ENCODE measurements at regions not wholly inside any gene's neighbourhood (a gene's known extent, or its start where the extent isn't known, plus 50 kb on each side); places are given as distances from the start of the nearest gene placed in this dataset.
"Not testable (repeated sequence)": the region's sequence is repeated elsewhere in the genome, so short reads cannot be mapped to it uniquely, and the experiment has no call there.

DNA sequence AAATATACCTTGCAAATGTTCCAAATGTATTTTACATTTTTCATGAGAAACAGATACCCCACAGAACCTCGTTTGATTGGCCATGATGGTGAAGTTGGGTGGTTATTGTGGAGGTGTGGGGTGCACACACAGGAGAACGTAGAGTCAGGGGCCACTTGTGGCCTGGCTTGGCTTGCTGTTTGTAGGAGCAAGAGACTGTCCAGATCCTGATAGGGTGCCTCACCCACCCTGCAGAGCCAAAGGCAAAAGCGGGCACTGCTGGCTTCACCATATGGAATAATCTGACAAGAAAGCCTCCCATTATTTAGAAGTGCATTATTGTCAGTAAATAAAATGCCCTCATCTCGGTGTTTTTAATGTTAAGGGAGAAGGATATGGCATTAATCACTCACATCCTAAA lies 330.2 kb downstream of the TEX29 start:
- no peak for DNase-seq

DNA sequence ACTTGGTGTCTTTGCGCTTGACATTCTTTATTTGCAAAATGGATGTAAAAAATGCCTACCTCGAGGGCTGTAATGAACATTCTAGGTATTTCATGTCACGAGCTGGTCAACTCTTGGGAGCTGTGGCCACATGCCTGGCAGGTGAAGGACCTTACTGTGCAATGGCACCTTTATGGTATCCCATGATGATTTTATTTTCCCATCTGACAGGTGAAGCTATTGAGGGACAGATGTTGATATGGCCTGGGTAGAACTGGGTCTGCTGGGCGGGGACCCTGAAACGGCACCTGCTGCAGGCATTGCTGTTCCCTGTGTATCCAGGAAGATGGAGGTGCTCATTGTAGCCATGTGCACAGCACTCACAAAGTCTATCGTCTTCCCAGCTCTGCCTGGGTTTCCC lies 332.2 kb downstream of the TEX29 start:
- DNase-seq, result no peak

DNA sequence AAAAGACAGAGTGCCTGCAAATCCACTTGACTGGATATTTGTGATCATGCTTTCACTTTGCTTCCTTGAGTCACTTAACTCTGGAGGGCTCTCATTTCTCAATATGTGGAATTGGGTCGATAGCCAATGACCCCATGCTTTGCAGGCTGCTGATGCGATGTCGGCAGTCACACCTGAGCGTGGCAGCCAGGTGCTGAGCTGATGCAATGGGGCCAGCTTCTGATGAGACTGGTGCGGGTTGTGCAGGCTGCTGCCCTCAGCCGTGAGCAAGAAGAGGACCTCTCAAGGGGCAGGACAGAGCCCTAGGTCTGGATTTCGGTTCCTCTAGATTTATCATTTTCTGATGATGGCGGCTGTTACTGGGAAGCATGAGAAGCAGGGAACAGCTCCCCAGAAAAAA lies 334.1 kb downstream of the TEX29 start:
- no peak for DNase-seq

DNA sequence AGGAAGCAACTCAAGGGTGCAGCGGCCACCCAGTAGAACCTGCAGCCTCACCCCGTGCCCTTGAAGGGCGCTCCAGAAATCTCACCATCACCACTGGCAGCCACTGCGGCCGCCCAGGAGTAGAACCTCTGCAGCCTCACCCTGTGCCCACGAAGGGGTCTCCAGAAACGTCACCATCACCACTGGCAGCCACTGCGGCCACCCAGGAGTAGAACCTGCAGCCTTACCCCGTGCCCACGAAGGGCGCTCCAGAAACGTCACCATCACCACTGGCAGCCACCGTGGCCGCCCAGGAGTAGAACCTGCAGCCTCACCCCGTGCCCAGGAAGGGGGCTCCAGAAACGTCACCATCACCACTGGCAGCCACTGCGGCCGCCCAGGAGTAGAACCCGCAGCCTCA lies 336.0 kb downstream of the TEX29 start:
- no peak for DNase-seq

DNA sequence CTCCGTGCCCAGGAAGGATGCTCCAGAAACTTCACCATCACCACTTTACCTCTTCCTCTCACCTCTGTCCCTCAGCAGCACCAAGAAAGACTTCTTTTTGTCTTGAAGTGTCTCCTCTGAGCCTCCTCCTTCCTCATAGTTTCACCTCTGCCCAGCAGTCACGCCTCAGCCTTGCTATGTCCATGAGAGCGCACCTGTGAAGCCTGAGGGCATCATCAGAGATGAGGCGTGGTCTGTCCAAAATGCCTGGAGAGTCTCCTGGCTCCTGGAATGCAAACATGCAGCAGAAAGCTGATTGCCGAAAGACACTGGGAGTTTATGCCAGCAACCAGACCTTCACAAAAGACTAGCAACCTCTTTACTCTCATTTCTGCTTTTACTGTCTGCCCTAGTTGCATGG lies 336.6 kb downstream of the TEX29 start:
- DNase-seq, result no peak

DNA sequence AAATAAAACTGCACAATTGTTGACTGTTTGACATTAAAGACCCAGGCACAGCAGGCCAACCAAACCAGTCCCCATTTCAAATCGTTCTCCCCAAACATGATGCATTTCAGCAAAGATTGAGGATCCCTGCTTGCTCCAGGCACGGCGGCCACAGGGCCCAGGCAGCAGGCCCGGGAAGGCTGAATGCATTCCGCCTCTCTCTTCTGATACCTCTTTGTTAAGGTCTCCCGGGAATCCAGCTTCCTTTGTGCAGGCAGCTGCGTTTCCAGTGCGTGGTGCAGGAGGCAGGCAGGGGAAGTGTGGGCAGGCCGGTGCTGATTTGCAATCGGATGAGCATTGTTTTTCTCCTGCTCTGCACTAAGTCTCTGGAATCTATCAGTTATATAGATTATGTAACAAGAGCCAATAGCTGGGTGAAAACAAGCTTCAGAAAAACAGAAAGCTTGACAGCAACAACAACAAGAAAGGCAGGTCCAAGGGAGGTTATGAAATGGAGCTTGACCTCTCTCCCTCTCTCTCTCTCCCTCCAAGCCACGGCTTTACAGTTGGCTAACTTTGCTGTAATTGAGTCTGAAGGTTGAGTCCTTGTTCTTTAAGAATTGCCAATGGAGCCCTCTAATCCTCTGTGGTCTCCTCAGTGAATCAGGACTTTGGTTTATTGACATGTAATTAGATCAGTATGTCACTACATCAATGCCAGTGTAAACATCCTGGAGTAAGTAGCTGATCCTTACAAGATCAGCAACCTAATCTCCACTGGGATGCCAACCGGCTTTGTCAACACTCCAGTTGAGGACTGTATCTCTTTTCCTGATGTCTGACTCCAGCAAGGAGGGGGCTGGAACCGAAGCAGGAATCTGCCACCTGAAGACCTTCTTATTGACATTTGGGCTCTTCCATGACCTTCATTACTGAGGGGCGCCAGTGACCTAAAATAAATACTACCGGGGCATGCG lies 338.0 kb downstream of the TEX29 start:
- DNase-seq, result no peak

DNA sequence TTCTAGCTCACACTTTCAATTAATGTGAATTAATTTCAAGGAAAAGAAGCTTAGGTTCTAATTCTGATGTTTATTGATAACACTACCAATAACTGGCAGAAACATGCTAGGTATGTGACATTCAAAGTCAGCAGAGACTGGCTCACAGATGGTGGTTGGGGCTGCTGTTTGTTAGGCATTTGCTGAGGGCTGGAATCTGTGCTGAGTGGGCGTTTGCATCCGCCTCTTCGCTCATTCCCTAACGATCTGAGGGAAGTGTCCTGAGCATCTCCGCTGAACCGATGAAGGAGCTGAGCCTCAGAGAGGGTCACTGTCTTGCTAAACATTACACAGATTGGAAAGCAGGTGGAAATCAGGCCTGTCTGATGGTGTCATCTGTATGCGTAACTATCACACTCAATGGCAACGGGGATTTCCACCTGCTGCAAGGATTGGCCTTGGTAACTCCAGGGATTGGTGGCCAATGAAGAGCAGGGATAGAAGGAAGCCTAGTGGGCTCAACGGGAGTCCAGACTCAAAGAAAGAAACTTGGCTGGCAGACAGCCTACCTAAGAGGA lies 338.9 kb downstream of the TEX29 start:
- no peak for DNase-seq

DNA sequence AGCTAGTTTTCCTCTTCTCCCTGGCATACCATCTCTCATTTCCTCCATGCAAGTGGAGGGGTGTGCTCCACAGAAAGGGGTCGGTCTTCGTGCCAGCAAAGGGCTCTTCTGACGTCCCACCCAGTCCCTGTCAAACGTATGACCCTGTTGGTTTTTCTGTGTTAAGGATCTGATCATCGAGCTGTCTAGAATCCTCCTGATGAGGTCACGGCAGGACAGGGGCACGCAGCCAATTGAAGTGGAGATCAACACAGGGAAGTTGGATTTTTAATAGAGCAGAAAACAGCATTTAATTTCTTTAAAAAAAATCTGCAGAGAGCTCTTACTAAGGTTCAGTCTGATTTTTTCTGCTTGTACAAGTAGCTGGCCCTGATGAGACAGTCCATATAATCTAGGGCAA lies 339.4 kb downstream of the TEX29 start:
- DNase-seq, result no peak

DNA sequence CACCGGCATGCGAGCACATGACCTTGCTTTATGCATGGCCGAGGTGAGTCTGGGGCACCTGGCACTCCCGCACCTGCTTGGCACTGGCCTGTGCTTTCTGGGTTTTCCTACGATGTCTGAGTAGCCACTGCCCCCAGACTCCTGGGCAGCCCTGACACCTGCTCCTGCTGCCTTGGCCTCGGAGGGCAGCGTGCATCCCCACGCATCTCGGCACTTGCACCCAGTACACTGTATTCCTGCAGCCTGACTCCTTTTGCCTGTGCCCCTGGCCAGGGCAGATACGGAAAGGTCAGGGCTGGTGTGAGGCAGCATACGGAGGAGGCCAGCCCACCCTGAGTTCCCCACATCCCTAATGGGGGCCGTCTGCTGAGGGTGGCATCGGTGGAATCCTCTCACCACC lies 340.6 kb downstream of the TEX29 start:
- no peak for DNase-seq

DNA sequence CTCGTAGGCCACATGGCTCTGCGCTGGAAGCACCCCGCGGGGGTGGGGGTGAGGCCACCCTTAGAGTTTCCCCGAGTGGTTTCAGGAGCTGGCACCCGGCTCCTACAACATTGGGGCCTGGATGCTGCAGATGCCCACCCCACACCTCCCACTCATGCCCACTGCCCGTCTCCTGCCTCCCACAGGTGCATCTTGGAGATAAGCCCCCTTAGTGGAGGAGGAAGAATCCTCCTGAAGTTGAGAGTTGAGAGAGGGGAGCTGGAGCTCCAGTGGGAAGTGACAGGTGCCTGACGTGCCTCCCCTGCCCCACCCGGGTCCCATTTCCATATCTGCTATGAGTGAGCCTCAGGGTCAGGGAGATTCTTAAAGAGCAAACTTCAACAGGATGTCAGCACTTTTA lies 341.3 kb downstream of the TEX29 start:
- DNase-seq, result no peak

DNA sequence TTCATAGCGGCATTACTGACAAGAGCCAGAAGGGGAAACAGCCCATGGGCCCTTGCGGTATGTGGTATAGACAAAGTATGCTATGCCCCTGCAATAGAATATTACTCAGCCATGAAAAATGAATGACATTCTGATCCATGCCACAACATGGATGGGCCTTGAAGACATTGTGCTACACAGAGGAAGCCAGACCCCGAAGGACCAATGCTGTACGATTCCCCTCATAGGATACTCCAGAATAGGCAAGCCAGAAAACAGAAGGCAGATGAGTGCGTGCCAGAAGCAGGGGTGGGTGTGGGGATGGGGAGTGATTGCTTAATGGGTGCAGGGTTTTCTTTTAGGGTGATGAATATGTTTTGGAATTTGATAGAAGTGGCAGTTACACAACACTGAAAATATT lies 342.0 kb downstream of the TEX29 start:
- no peak for DNase-seq

DNA sequence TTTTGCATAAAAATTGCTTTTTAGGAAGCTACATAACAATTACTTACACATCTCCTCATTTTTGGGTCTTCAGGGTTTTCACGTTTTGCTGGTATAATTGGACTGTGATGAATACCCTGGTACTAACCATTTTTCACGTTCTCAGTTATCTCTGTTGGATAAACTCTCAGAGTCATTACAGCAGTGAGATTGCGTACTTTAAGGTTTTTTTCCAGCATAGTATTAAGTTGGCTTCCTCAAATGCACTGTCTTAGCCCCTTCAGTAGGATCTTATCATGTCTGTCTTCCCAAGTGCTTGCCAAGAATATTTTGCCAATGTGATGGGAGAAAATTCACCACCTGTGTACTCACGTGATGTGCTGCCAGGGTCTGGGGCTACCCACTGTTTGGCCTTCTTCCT lies 342.5 kb downstream of the TEX29 start:
- DNase-seq, result no peak

DNA sequence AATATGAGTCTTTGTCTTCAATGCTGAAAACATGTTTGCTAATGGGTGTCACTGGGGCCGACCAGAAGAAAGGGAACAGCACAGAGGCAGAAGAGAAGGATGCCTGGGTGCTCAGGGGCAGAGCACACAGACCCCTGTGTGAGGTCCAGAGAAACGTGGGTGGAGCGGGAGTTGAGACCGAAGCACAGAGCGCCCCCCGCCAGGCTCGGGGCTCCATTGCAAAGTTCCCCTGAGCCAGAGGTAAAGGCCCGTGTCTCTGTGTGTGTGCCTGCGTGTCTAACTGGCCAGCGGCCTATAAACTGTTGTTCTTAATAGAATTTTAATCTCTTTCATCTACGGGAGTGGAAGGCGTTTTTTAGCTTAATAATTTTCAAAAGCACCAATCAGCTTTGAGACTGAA lies 343.1 kb downstream of the TEX29 start:
- DNase-seq, result no peak

DNA sequence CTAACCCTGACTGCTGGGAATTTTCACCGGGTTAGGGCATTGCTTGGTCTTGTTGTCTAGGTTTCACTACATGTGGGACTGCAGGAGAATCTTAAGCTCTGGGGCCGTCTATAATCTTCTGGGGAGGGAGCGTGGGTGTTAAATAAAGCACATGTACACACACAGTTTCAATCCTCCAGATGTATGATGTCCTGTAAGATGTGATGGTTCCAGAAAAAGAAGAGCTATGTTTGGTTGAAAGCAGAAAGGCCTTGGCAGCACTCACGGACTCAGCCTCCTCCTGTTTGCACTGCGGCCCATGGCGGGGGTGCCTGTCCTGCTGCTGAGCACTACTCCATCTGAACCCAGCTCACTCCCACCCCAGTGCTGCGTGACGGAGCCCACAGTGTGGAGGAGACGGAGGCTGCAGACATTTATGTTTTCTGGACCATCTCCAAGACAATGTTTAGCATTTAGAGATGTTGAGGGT lies 343.5 kb downstream of the TEX29 start:
- DNase-seq, result no peak

DNA sequence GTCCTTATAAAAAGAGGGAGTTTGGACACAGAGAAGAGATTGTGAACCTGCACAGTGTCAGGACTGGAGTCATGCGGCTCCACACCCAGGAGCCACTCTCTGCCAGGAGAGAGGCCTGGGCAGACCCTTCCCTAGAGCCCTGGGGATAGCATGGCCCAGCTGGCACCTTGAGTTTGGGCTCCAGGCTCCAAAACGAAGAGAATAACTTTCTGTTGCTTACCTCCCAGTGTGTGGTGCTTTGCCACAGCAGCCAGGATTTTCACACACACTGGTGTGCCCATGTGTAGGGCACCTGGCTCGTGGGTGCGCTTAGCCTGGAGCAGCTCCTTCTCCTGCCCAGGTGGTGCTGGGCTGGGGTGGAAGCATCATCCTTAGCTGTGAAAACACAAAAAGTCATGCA lies 344.3 kb downstream of the TEX29 start:
- no peak for DNase-seq

DNA sequence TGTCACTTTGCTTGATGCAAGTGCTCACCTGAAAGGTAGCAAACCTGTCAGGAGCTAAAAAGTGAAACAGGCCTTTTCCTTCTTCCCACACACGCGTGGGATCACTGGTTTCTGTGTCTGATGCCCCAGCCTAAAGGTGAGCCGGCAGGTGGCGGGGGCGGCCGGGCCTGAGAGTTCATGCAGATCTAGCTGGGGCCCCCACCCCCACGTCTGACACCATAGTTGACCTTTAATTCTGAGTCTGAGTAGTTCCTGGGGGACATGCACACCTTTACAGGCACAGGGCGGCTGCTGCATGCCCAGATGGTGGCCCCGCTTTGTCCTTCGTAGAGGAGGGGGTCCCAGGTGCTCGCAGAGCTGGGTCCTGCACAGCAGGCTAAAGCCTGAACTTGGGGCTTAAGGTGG lies 345.3 kb downstream of the TEX29 start:
- no peak for DNase-seq

DNA sequence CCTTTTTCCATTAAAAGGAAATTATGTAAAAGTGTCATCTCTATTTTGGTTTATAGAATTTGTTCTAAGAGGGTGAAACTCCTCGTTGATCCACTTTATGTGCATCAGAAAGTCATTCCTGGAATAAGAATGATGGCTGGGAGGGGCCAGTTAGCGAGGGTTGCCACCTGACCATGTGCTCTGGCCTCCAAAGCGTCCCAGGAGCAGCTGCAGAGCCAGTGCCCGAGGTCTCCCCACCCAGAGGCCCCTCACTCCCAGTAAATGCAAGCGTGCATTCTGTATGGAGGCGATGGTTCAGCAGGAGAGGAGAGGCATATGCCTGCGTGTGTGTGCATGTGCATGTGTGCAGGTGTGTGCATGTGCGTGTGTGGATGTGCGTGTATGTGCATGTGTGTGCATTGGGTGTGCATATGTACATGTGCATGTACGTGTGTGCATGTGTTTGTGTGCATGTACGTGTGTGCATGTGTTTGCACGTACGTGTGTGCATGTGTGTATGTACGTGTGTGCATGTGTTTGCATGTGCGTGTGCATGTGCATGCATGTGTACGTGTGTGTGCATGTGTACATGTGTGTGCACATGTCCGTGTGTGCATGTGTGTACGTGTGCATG lies 345.8 kb downstream of the TEX29 start:
- no peak for DNase-seq

DNA sequence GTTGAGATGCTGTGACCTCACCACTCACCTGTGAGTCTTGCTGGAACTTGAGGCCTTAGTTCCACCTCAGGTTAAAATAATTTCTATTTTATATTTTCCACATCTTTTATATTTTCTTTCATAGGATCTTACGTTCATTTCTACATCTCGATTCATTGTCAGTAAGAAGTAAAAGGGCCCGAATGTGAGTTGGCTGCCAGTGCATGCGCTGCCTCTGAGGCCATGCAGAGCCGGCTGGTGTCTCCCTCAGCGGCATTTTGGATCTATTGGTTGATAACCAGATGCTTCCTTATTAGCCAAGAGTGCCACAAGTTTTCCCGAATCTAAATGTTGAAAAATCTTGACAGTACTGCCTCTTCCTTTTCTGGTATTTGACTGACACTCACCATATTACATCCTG lies 347.3 kb downstream of the TEX29 start:
- DNase-seq, result no peak

DNA sequence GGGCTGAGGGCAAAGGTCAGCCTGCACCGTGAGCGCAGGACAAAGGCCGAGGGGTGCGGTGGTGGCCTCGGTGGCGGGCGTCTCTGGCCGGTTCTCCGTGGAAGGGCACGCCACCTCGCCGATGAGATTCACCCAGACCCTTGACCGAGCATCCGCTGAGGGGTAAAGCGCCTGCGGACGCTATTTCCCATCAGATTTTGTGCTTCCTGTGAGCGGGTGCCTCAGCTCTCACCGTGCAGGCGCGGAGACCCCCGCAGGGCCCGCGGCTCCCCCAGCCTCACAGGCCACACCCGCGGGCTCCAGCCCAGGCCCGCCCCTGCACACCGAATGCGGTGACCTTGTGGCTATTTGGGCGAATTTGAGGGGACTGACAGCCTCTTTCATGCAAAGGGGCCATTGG lies 348.0 kb downstream of the TEX29 start:
- no peak for DNase-seq

DNA sequence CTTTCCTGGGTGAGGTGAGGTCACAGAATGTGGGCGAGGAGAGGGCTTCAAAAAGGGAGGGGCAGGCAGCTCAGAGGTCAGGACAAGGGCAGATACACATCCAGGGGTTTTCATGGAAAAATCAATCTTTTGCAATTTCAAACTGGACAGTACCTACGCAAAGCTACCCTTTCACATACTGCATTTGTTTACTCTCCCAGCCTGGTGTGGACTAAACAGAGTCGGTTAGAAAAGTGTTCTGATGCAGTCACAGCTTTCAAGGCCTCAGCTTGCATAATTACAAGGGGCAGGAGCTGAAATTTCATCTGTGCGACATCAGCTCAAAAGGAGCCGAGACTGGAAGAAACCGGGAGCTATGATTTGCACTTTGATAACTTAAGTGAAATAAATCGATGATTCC lies 351.8 kb downstream of the TEX29 start:
- DNase-seq, result not testable (repeated sequence)

DNA sequence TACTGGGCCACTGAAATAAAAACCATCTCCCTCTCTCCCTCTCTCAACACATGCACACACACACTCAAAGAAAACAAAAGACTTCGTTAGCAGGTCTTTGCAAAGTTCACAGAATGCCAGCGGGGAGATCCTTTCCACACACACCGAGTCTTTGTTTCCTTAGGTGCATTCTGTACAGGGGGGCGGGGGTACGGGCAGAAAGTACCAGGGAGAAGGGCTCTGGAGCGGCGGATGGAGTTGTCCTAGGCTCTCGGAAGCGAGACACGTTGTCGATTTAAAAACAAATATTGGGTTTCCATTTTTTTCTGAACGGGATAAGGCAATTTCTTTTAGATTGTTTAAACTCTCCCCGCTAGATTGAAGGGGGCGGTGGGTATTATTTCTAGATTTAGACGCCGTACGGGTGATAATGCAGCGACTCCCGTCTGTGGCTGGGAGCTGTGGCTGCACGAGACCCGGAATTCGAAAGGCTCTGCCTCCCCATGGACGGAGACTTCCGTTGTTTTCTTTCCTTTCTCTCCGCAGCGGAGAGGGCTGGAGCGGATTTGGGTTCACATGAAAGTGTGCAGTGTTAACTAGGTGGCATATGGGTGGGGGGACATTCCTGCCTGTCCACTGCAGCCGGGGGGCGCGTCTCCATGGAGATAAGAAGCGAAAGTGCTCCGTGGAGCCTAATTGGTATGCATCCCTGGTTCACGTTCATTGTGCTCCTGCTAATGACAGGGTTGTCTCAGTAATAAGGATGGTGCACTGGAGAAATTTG lies 357.9 kb downstream of the TEX29 start:
- DNase-seq, result not testable (repeated sequence)

DNA sequence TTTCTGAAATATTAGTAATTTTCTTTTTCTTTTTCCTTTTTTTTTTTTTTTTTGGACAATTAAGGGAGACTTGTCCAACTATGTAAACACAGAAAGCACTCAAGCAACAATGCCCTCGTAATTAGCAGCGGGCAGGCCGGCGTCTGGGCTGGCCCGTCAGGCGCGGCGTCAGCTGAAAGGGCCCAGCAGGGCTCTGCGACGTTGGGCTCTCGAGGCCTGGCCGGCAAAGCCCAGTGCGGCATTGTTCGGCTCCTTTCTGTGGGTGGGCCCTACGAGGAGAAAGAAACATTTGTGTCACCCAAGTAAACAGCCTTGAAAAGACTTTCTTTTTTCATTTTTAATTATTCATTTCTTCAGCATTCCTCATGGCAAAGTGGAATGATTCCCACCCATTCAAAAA lies 359.2 kb downstream of the TEX29 start:
- not testable (repeated sequence) for DNase-seq

DNA sequence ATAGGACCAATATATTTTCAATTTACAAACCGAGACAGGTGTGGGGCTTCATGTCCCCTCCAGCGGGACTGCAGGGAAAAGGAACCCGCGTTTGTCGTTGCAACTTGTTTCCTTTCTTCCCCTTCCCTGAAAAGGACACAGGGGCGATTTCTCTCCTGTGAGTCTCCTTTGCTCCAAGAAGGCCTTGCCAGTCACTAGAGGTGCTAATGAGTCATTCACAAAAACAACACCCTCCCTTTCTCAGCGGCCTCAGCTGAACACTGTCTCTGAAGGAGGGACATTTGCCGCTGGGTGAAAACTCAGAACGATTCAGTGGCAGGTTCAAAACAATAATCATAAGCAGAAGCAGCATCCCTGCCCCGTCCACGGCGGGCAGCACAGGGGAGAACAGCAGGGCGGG lies 359.7 kb downstream of the TEX29 start:
- not testable (repeated sequence) for DNase-seq
